OCI-LY7 (cell line): ENCODE measurements at regions not wholly inside any gene's neighbourhood (a gene's known extent, or its start where the extent isn't known, plus 50 kb on each side); places are given as distances from the start of the nearest gene placed in this dataset.

Experiments used
- EZH2phosphoT487 ChIP-seq: fragments of 200-600 bp; sonication (generic); IDR thresholded peaks from 2 replicates; pipeline ENCODE4 v1.6.1; 2018; ENCODE audit warnings: low read depth, borderline replicate concordance, mild to moderate bottlenecking, mixed run types, antibody characterized with exemption, low read length, moderate library complexity, mixed read lengths
- TF ChIP-seq, protein P1 (sequence below): fragments of 200-600 bp; sonication (generic); conservative IDR thresholded peaks from 2 replicates; pipeline ENCODE4 v1.5.1; 2014; ENCODE audit warnings: mild to moderate bottlenecking, antibody characterized with exemption, low read length, moderate library complexity, mixed read lengths

DNA sequence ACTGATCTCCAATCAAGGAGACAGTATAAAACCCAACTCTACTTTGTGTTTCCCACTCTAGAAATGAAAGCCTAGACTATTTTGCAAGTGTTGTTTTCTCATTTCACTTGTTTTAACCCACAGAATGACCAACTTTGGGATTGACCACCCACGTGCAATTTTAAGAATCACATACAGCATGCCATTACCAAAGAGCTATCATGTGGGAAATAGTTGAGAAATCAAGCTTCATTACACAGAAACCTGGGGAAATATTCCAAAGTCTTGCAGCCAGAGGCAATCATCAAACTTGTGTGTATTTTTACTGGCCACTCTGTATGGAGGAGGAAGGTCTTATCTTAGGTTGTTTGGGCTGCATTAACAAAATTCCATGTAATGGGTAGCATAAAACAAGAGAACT, 451.4 kb upstream of the DAB2 start:
- TF ChIP-seq, protein P1, sequence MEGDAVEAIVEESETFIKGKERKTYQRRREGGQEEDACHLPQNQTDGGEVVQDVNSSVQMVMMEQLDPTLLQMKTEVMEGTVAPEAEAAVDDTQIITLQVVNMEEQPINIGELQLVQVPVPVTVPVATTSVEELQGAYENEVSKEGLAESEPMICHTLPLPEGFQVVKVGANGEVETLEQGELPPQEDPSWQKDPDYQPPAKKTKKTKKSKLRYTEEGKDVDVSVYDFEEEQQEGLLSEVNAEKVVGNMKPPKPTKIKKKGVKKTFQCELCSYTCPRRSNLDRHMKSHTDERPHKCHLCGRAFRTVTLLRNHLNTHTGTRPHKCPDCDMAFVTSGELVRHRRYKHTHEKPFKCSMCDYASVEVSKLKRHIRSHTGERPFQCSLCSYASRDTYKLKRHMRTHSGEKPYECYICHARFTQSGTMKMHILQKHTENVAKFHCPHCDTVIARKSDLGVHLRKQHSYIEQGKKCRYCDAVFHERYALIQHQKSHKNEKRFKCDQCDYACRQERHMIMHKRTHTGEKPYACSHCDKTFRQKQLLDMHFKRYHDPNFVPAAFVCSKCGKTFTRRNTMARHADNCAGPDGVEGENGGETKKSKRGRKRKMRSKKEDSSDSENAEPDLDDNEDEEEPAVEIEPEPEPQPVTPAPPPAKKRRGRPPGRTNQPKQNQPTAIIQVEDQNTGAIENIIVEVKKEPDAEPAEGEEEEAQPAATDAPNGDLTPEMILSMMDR = no peak
- TF ChIP-seq EZH2phosphoT487 = no peak
